ENCODE measurements at regions not wholly inside any gene's neighbourhood (a gene's known extent, or its start where the extent isn't known, plus 50 kb on each side); places are given as distances from the start of the nearest gene placed in this dataset.

- H3K36me3 ChIP-seq (ENCODE audit: control insufficient read depth, insufficient read depth, low read length), result no peaks in the 10 kb centered on the region
- no peak overlapping the region for H2AFZ ChIP-seq (ENCODE audit: low read length)
- H4K20me1 ChIP-seq (ENCODE audit: control insufficient read depth, extremely low read depth, insufficient read depth, low read length), result no peaks in the 10 kb centered on the region
- no peak overlapping the region for H3K9ac ChIP-seq (ENCODE audit: insufficient read depth, low read length)
- no peaks in the 10 kb centered on the region for H3K27me3 ChIP-seq (ENCODE audit: control insufficient read depth, insufficient read depth, low read length)
- H3K27ac ChIP-seq (ENCODE audit: insufficient read depth, low read length), result no peak overlapping the region
- no peak overlapping the region for H3K4me3 ChIP-seq (replicated peaks in 1 of 4; ENCODE audit: control extremely low read depth in 1 of 4, insufficient read depth in 1 of 4, low read depth in 3 of 4, low read length in 4 of 4)
- no peaks in the 10 kb centered on the region for H3K79me2 ChIP-seq (ENCODE audit: control insufficient read depth, insufficient read depth, low read length)
- no peak for DNase-seq (ENCODE audit: low read depth in 2 of 2)
- H3K9me3 ChIP-seq (ENCODE audit: control insufficient read depth, insufficient read depth, low read depth, low read length), result no peaks in the 10 kb centered on the region
- no peak overlapping the region for H3K4me2 ChIP-seq (ENCODE audit: extremely low read depth, insufficient read depth, low read length)
- no peaks in the 10 kb centered on the region for H3K4me1 ChIP-seq (ENCODE audit: control insufficient read depth, extremely low read depth, insufficient read depth, low read length)
- no peak for TF ChIP-seq CTCF (conservative IDR thresholded peaks at IDR 0.05 in 1 of 2, IDR thresholded peaks at IDR 0.05 in 1 of 2; ENCODE audit: low read depth in 1 of 2, low read length in 2 of 2)
- TF ChIP-seq EZH2 (IDR thresholded peaks at IDR 0.05; ENCODE audit: low read length, missing control alignments), result no peak
Observed at GRCh38 chr5:38045446-38045845, 205.6 kb upstream of the GDNF start.

GRCh38 chr5:38039826-38040225 is 200.0 kb upstream of the GDNF start:
- DNase-seq (ENCODE audit: low read depth in 2 of 2), result no peak
- no peak overlapping the region for H3K4me2 ChIP-seq (ENCODE audit: extremely low read depth, insufficient read depth, low read length)
- H3K36me3 ChIP-seq (ENCODE audit: control insufficient read depth, insufficient read depth, low read length), result no peaks in the 10 kb centered on the region
- TF ChIP-seq EZH2 (IDR thresholded peaks at IDR 0.05; ENCODE audit: low read length, missing control alignments) (no peak), CTCF (conservative IDR thresholded peaks at IDR 0.05 in 1 of 2, IDR thresholded peaks at IDR 0.05 in 1 of 2; ENCODE audit: low read depth in 1 of 2, low read length in 2 of 2) (no peak)
- H3K9me3 ChIP-seq (ENCODE audit: control insufficient read depth, insufficient read depth, low read depth, low read length), result no peaks in the 10 kb centered on the region
- H2AFZ ChIP-seq (ENCODE audit: low read length), result no peak overlapping the region
- no peaks in the 10 kb centered on the region for H3K79me2 ChIP-seq (ENCODE audit: control insufficient read depth, insufficient read depth, low read length)
- no peaks in the 10 kb centered on the region for H3K27me3 ChIP-seq (ENCODE audit: control insufficient read depth, insufficient read depth, low read length)
- no peak overlapping the region for H3K4me3 ChIP-seq (replicated peaks in 1 of 4; ENCODE audit: control extremely low read depth in 1 of 4, insufficient read depth in 1 of 4, low read depth in 3 of 4, low read length in 4 of 4)
- H3K27ac ChIP-seq (ENCODE audit: insufficient read depth, low read length), result no peak overlapping the region
- H4K20me1 ChIP-seq (ENCODE audit: control insufficient read depth, extremely low read depth, insufficient read depth, low read length), result no peaks in the 10 kb centered on the region
- no peak overlapping the region for H3K9ac ChIP-seq (ENCODE audit: insufficient read depth, low read length)
- no peaks in the 10 kb centered on the region for H3K4me1 ChIP-seq (ENCODE audit: control insufficient read depth, extremely low read depth, insufficient read depth, low read length)

GRCh38 chr5:38039091-38039490 is 199.2 kb upstream of the GDNF start:
- Histone ChIP-seq H3K9ac (ENCODE audit: insufficient read depth, low read length) (no peak overlapping the region), H3K79me2 (ENCODE audit: control insufficient read depth, insufficient read depth, low read length) (no peaks in the 10 kb centered on the region), H3K4me3 (replicated peaks in 1 of 4; ENCODE audit: control extremely low read depth in 1 of 4, insufficient read depth in 1 of 4, low read depth in 3 of 4, low read length in 4 of 4) (no peak overlapping the region), H4K20me1 (ENCODE audit: control insufficient read depth, extremely low read depth, insufficient read depth, low read length) (no peaks in the 10 kb centered on the region), H3K4me2 (ENCODE audit: extremely low read depth, insufficient read depth, low read length) (no peak overlapping the region), H2AFZ (ENCODE audit: low read length) (no peak overlapping the region), H3K4me1 (ENCODE audit: control insufficient read depth, extremely low read depth, insufficient read depth, low read length) (no peaks in the 10 kb centered on the region), H3K36me3 (ENCODE audit: control insufficient read depth, insufficient read depth, low read length) (no peaks in the 10 kb centered on the region), H3K9me3 (ENCODE audit: control insufficient read depth, insufficient read depth, low read depth, low read length) (no peaks in the 10 kb centered on the region), H3K27me3 (ENCODE audit: control insufficient read depth, insufficient read depth, low read length) (no peaks in the 10 kb centered on the region), H3K27ac (ENCODE audit: insufficient read depth, low read length) (no peak overlapping the region)
- TF ChIP-seq EZH2 (IDR thresholded peaks at IDR 0.05; ENCODE audit: low read length, missing control alignments) (no peak), CTCF (conservative IDR thresholded peaks at IDR 0.05 in 1 of 2, IDR thresholded peaks at IDR 0.05 in 1 of 2; ENCODE audit: low read depth in 1 of 2, low read length in 2 of 2) (no peak)
- DNase-seq (ENCODE audit: low read depth in 2 of 2), result no peak
